ENCODE measurements at regions not wholly inside any gene's neighbourhood (a gene's known extent, or its start where the extent isn't known, plus 50 kb on each side); places are given as distances from the start of the nearest gene placed in this dataset.

DNA sequence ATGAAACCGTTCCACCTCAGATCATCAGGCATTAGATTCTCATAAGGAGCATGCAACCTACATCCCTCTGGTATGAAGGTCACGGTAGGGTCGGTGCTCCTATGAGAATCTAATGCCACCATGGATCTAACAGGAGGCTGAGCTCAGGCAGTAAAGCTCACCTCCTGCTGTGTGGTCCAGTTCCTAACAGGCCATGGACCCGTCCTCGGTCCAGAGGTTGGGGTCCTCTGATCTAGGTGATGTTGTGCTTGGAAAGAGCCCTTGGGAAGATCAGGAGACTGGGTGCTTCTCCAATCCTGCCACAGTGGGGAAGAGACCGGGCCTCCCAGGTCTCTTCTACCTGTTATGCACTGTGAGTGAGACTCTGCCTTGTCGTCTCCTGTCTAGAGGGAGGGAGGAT is 104.6 kb downstream of the ACKR3 start:
- TF ChIP-seq, protein P1, sequence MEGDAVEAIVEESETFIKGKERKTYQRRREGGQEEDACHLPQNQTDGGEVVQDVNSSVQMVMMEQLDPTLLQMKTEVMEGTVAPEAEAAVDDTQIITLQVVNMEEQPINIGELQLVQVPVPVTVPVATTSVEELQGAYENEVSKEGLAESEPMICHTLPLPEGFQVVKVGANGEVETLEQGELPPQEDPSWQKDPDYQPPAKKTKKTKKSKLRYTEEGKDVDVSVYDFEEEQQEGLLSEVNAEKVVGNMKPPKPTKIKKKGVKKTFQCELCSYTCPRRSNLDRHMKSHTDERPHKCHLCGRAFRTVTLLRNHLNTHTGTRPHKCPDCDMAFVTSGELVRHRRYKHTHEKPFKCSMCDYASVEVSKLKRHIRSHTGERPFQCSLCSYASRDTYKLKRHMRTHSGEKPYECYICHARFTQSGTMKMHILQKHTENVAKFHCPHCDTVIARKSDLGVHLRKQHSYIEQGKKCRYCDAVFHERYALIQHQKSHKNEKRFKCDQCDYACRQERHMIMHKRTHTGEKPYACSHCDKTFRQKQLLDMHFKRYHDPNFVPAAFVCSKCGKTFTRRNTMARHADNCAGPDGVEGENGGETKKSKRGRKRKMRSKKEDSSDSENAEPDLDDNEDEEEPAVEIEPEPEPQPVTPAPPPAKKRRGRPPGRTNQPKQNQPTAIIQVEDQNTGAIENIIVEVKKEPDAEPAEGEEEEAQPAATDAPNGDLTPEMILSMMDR (conservative IDR thresholded peaks at IDR 0.05): no peak
- TF ChIP-seq EZH2 (IDR thresholded peaks at IDR 0.05; ENCODE audit: low read depth): no peak
- POLR2A ChIA-PET (ENCODE audit: unreplicated experiment): no interaction called here

DNA sequence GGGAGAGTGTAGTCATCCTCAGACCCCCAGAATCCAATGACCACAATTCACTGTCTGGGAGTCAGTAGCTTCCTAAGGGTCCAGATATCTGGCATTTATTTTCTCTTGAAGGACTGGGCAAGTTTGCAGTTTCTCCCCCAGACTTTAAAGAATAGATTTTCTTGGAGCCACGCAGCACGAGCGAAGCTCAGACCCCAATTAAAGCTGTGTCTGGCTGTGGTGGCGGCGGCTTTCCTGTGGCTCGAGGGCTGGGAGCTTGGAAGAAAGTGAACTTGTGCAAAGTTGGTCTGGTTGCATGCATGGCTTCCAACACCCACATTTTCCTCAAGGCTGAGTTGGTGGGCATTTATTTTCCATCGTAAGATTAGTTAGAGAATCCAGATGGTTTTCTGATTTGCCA is 105.0 kb downstream of the ACKR3 start:
- no peaks in the 10 kb centered on the region for H3K9me3 ChIP-seq (ENCODE audit: insufficient read depth, low read depth)
- no peak overlapping the region for H2AFZ ChIP-seq
- H3F3A ChIP-seq (ENCODE audit: insufficient read depth, low read depth): peaks cover 6% of the 10 kb centered on the region; the same call in 1 of the 2 replicates
- peaks cover 11% of the 10 kb centered on the region for H3K4me1 ChIP-seq (replicated peaks; ENCODE audit: insufficient read depth)
- TF ChIP-seq EZH2 (IDR thresholded peaks at IDR 0.05; ENCODE audit: low read depth): no peak
- TF ChIP-seq, protein P1 (conservative IDR thresholded peaks at IDR 0.05): no peak
- no peak overlapping the region for H3K27ac ChIP-seq
- intact Hi-C loops (cut with micrococcal nuclease; ENCODE audit: unreplicated experiment): no loop called here
- no peaks in the 10 kb centered on the region for H3K9me2 ChIP-seq (ENCODE audit: insufficient read depth)
- POLR2A ChIA-PET (ENCODE audit: unreplicated experiment): no interaction called here
- BruUV-seq (replicated peaks): no TSS peak
- peaks cover 8% of the 10 kb centered on the region; the same call in 1 of the 2 replicates for H3K27me3 ChIP-seq (ENCODE audit: insufficient read depth, low read depth)
- H3K4me2 ChIP-seq: no peak overlapping the region
- CTCF ChIA-PET: no interaction called here
- H3K36me3 ChIP-seq (ENCODE audit: low read depth): no peaks in the 10 kb centered on the region
- no peaks in the 10 kb centered on the region for H4K20me1 ChIP-seq (ENCODE audit: insufficient read depth)
- no peaks in the 10 kb centered on the region for H3K79me2 ChIP-seq (ENCODE audit: low read depth)
- no peak overlapping the region for H3K4me3 ChIP-seq
- DNase-seq: no peak

More for the DNA sequence above, 104.6 kb downstream of the ACKR3 start:
- CTCF ChIA-PET: no interaction called here
- no TSS peak for BruUV-seq (replicated peaks)
- no peaks in the 10 kb centered on the region for H3K79me2 ChIP-seq (ENCODE audit: low read depth)
- H3K9me2 ChIP-seq (ENCODE audit: insufficient read depth): no peaks in the 10 kb centered on the region
- intact Hi-C loops (cut with micrococcal nuclease; ENCODE audit: unreplicated experiment): no loop called here
- H3K27me3 ChIP-seq (ENCODE audit: insufficient read depth, low read depth): peaks cover 8% of the 10 kb centered on the region; the same call in 1 of the 2 replicates
- no peaks in the 10 kb centered on the region for H3K36me3 ChIP-seq (ENCODE audit: low read depth)
- DNase-seq: no peak
- H3K27ac ChIP-seq: no peak overlapping the region
- no peak overlapping the region for H3K4me2 ChIP-seq
- peaks cover 6% of the 10 kb centered on the region; the same call in 1 of the 2 replicates for H3F3A ChIP-seq (ENCODE audit: insufficient read depth, low read depth)
- H3K9me3 ChIP-seq (ENCODE audit: insufficient read depth, low read depth): no peaks in the 10 kb centered on the region
- H3K4me3 ChIP-seq: no peak overlapping the region
- peaks cover 11% of the 10 kb centered on the region for H3K4me1 ChIP-seq (replicated peaks; ENCODE audit: insufficient read depth)
- H2AFZ ChIP-seq: no peak overlapping the region
- H4K20me1 ChIP-seq (ENCODE audit: insufficient read depth): no peaks in the 10 kb centered on the region

DNA sequence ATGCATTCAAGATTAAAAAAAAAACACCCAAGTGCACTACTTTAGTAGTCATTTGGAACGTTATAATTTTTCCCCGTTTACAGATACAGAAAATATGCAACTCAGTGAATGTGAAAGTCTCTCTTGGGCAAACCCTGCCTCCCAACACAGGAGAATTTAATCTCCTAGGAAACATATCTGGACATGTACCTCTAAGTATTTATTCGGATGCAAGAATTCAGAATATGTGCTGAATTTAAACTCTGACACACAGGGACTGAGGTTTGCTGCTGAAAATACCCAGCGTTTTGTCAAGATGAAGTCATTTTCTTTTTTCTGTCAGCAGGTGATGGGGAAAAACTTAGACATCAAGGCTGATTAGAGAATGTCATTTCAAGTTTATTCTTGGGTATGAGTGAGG is 105.4 kb downstream of the ACKR3 start:
- Histone ChIP-seq H3K4me2 (no peak overlapping the region), H3K79me2 (ENCODE audit: low read depth) (no peaks in the 10 kb centered on the region), H2AFZ (no peak overlapping the region), H3K27ac (no peak overlapping the region), H3F3A (ENCODE audit: insufficient read depth, low read depth) (peaks cover 6% of the 10 kb centered on the region; the same call in 1 of the 2 replicates), H3K9me2 (ENCODE audit: insufficient read depth) (no peaks in the 10 kb centered on the region), H3K9me3 (ENCODE audit: insufficient read depth, low read depth) (no peaks in the 10 kb centered on the region), H4K20me1 (ENCODE audit: insufficient read depth) (no peaks in the 10 kb centered on the region), H3K27me3 (ENCODE audit: insufficient read depth, low read depth) (peaks cover 8% of the 10 kb centered on the region; the same call in 1 of the 2 replicates), H3K4me3 (no peak overlapping the region), H3K36me3 (ENCODE audit: low read depth) (no peaks in the 10 kb centered on the region), H3K4me1 (replicated peaks; ENCODE audit: insufficient read depth) (peaks cover 11% of the 10 kb centered on the region)
- no TSS peak for BruUV-seq (replicated peaks)
- ChIA-PET CTCF (no interaction called here), POLR2A (ENCODE audit: unreplicated experiment) (no interaction called here)
- intact Hi-C loops (cut with micrococcal nuclease; ENCODE audit: unreplicated experiment): no loop called here
- no peak for DNase-seq
- TF ChIP-seq, protein P1 (conservative IDR thresholded peaks at IDR 0.05): no peak
- no peak for TF ChIP-seq EZH2 (IDR thresholded peaks at IDR 0.05; ENCODE audit: low read depth)
